Stimulated activated CD4-positive, alpha-beta T cell treated with anti-CD3 and anti-CD28 coated beads, Interleukin-12 subunit alpha, Interleukin-12 subunit beta, amount 100 ng/mL, for 48 hours (primary cell): ENCODE measurements at regions not wholly inside any gene's neighbourhood (a gene's known extent, or its start where the extent isn't known, plus 50 kb on each side); places are given as distances from the start of the nearest gene placed in this dataset.
A peak's percentile ranks its signal among the peaks of the same experiment; 100 is the strongest.

Experiments
- DNase-seq, 3 donors: peaks; one replicate each; pipeline ENCODE4 v3.0.0-alpha.2; 2020; ENCODE audit warnings: low read depth in 2 of 3, low spot score in 1 of 3

DNA sequence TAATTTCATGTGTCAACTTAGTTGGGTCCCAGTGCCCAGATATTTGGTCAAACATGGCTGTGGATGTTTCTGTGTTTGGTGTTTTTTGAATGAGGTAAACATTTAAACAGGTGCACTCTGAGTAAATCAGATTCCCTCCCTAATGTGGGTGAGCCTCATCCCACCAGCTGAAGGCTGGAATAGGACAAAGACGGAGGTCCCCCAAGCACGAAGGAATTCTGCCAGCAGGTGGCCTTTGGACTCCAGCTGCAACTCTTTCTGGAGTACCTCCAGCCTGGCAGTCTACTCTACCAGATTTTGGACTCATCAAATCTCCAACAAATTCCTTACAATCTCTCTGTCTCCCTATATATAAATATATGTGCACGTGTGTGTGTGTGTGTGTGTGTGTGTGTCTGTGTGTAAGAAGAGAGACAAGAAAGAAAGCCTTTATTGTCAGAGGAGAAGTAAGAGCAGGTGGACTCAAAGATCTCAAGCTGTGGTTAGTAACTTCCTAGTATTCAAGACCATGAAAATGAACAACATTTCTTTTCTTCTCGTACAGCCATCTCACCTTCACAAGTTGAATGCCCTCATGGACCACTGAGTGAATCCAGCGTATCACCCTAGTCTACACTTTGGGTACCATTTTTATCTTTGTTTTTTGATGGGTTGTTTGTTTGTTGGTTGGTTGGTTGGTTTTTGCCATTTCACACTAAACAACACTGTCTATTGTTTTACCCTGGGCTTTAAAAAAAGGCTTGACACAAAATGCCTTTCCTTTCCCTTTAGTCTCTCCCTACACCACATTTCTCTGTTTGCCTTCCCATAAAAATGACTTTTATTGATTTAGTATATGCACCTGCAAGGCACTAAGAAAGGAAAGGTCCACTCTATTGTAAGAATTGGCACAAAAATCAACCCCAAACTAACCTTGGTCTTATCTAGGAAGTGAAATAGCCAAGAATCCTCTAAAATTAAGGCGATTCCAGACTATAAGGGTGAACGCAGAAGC lies 118.7 kb downstream of the TENT4A start:
- no peak for DNase-seq

GRCh38 chr5:6832994-6833393 lies 119.8 kb downstream of the TENT4A start:
- DNase-seq = no peak

GRCh38 chr5:6833406-6833805 lies 120.2 kb downstream of the TENT4A start:
- DNase-seq = no peak

DNA sequence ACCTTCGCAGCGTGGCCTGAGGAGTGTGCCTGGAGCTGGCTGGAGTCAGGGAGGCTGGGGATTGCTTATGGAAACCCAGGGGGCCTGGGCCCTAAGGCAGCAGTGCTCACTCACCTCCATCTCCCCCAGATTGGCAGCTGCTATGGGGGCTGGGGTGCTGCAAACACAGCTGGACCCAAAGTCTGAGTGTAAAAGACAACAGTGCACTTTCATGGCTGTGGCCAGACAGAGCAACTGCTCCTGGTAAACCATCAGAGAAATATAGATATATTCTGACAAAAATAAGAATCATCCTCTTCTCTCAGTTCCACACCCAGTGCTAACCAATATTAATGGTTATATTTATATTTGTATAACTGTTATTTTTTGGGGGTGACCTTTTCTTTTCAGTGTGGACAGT lies 123.9 kb downstream of the TENT4A start:
- no peak for DNase-seq

- DNase-seq = peak; percentile 9 to 44 (median 32)
These were observed 124.4 kb downstream of the TENT4A start for GRCh38 chr5:6837519-6838110.

DNA sequence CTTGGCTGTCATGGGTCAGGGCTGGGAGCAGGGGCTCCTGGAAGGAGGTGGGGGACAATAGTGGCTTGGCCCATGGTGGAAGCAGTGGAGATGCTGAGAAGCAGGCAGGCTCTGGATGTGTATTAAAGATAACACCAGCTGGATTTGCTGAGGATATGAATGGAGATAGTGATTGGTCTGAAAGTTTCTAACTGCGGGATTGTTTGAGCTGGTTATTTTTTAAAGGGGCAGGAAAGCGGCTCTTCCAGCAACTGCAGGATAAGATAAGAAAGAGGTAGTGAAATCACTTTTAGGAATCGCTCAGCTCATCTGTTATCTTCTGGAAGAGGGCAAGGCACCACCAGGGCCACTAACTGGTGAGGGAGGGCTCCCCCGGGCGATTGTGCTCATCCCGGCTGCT lies 125.5 kb downstream of the TENT4A start:
- no peak for DNase-seq

DNA sequence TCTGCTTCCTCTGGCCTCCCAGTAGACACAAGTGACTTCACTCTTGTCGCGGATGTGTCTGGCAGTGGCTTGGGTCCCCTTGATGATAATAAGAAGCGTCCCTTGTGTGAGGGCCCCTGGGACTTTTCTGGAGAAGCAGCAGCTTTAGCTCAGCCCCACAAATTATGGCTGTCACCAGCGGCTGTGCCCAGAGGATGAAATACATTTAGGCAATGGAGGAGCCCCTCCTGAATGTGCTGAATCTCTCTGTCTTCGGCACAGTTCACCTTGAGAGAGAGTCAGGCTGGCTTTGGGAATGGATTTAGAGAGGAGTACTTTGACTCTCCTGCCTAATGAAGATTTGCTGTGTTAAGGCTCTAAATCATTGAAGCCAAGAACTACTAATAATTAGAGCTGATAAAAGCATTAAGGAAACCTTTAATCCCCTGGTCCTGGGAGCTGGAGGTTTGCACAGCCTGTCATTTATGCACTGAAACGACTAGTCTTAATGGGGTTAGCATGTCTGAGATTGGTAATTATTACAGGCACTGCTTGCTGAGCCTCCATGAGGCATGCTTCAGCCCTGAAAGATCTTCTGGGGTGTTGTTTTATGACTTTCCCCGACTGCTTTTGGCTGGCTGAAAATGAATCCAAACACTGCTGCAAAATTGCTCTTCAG lies 127.0 kb downstream of the TENT4A start:
- DNase-seq = no peak

DNA sequence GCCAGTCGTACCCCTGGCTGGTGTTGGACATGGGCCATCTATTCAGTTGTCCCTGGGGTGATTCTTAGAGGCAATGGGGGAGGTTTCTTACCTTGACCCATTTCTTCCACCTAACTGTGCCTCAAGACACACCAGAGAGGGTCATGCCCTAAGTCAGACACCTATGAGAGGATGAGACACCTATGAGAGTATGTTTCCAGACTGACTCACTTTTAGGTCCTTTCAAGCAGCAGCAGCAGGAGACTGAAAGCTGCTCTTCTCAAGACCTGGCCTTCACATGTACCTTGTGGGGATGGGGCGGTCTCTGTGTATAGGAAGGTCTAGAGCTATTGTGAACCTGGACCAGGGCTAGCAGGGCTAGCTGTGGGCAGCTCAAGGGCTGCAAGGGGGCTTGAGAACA lies 130.1 kb downstream of the TENT4A start:
- no peak for DNase-seq

GRCh38 chr5:6843821-6844220 lies 130.6 kb downstream of the TENT4A start:
- DNase-seq = no peak

DNA sequence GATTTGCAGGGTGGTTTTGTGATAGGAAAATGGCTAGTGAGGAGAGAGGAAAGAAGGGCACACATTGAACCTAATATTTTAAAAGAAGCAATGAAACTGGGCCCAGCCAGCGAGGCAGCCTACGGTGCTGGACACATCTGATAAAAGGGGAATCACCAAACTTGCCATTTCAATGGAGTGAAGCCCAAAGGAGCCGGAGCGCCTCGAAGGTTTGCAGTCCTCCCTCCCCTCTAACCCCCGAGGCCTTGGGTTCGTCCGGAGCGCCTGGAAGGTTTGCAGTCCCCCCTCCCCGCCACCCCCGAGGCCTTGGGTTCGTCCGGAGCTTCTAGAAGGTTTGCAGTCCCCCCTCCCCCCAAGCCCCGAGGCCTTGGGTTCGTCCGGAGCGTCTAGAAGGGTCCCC lies 132.6 kb downstream of the TENT4A start:
- no peak for DNase-seq

DNA sequence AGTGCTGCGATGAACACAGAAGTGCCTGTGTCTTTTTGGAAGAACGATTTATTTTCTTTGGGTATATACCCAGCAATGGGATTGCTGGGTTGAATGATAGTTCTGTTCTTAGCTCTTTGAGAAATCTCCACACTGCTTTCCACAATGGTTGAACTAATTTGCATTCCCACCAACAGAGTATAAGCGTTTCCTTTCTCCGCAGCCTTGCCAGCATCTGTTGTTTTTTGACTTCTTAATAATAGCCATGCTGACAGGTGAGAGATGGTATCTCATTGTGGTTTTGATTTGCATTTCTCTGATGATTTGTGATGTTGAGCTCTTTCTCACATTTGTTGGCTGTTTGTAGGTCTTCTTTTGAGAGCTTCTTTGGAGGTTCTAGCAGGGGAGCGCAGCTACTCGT lies 134.6 kb downstream of the TENT4A start:
- no peak for DNase-seq

GRCh38 chr5:6849316-6850105 lies 136.3 kb downstream of the TENT4A start:
- DNase-seq = no peak

GRCh38 chr5:6850106-6850432 lies 136.8 kb downstream of the TENT4A start:
- no peak for DNase-seq

DNA sequence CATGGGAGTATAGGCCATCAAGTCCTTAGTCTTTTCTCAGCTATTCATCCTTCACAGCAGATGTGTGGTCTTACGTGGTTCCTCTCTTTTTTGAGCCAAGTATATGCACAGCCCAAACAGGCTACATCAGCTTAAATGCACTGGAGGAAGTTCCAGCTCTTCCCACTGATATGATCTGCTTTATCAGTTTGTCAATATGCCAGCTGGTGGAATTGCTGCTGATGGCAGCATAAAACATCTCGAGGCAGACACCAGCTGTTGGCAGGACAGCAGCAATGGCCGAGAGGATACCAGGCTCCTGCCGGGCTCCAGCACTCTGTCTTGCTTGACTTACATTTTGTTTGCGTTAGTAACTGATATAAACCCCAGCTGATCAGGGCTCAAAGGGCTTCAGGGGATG lies 143.4 kb downstream of the TENT4A start:
- DNase-seq = no peak

GRCh38 chr5:6858419-6858818 lies 145.2 kb downstream of the TENT4A start:
- DNase-seq = no peak

GRCh38 chr5:6859023-6859422 lies 145.8 kb downstream of the TENT4A start:
- no peak for DNase-seq

DNA sequence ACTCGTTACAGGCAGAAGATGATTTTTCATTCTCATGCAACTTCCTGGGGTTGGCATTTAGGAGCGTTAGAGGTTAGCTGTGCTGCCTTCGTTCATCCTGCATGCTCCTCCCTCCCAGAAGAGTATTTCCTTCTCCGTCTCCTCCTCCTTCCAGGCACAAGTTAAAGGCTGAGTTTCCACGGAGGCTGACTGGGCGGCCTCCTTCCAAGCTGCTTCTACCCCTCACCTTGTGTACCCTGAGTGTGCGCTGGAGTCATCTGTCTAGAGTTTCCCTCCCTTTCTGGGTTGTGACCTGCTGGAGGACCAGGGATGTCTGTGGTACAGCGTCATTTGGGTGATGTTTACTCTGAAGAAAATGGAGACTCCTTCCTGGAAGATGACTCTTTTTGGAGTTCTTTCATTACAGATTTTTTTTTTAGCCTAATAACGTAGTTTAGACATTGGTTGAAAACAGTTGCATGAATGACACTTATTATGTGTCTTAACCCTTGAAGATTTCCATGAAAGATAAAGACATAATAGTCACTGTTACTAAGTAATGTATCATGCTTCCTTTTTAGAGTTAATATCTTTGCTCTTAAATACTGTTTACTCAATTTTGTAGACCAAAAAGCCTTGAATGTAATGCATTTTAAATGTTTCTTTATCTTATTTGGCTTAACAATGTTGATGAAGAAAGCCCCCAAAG lies 146.9 kb downstream of the TENT4A start:
- no peak for DNase-seq

- no peak for DNase-seq
These were observed 147.8 kb downstream of the TENT4A start for GRCh38 chr5:6861036-6861435.

DNA sequence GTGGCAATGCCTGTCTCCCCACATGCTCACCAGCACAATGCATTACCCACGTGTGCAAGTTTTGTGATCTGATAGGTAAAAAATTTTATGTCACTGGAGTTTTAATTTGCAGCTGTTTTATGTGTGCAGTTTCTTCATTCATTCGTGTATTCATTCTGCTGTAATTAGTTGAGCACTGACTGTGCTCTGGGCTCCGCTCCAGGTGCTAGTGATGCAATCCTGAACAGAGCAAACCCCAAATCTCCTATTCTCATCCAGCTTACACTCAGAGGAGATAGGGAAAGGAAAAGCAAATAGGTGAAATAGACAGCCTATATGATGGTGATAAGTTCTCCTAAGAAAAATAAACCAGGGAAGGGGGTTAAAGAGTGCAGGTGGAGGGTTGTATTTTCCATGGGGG lies 148.4 kb downstream of the TENT4A start:
- no peak for DNase-seq

GRCh38 chr5:6862306-6862705 lies 149.1 kb downstream of the TENT4A start:
- DNase-seq = no peak

DNA sequence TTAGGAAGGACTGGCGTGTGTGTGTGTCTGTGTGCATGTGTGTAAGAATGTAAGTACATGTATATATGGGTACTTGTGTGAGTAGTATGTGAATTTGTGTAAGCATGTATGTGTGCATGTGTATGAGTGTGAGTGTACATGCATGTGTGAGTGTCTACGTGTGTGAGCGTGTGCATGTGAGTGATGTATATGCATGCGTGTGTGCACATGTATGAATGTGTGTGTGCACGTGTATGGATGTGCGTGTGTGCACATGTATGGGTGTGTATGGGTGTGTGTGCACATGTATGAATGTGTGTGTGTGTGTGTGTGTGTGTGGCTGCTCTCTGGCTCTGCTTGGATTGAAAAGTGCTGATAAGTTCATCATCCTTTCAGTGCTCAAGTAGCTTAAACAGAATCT lies 154.5 kb downstream of the TENT4A start:
- DNase-seq = no peak
